SU-DHL-6 (cell line): ENCODE measurements at regions not wholly inside any gene's neighbourhood (a gene's known extent, or its start where the extent isn't known, plus 50 kb on each side); places are given as distances from the start of the nearest gene placed in this dataset.

Experiments used
- CTCF ChIP-seq: fragments of 200-600 bp; sonication (generic); IDR thresholded peaks from one replicate; pipeline ENCODE4 v1.5.1; 2017; ENCODE audit warnings: antibody characterized with exemption, mild to moderate bottlenecking, low read length, moderate library complexity; ENCODE audit not compliant: insufficient read depth, poor library complexity, severe bottlenecking
- EZH2phosphoT487 ChIP-seq: fragments of 200-600 bp; sonication (generic), shearing (Covaris generic); conservative IDR thresholded peaks from 2 replicates; pipeline ENCODE4 v1.6.1; 2018; ENCODE audit warnings: mild to moderate bottlenecking, antibody characterized with exemption, low read length, moderate library complexity, mixed read lengths

GRCh38 chrX:69256291-69256565 is 91.0 kb upstream of the PJA1 start:
- TF ChIP-seq CTCF (no peak), EZH2phosphoT487 (no peak)
